DMS 273 (cell line): ENCODE measurements at regions not wholly inside any gene's neighbourhood (a gene's known extent, or its start where the extent isn't known, plus 50 kb on each side); places are given as distances from the start of the nearest gene placed in this dataset.
"Not testable (repeated sequence)": the region's sequence is repeated elsewhere in the genome, so short reads cannot be mapped to it uniquely, and the experiment has no call there.

Source experiments
- DNase-seq: peaks from one replicate; lab custom pipeline; 2025; ENCODE audit not compliant: unreplicated experiment; lab: John Stamatoyannopoulos, UW

DNA sequence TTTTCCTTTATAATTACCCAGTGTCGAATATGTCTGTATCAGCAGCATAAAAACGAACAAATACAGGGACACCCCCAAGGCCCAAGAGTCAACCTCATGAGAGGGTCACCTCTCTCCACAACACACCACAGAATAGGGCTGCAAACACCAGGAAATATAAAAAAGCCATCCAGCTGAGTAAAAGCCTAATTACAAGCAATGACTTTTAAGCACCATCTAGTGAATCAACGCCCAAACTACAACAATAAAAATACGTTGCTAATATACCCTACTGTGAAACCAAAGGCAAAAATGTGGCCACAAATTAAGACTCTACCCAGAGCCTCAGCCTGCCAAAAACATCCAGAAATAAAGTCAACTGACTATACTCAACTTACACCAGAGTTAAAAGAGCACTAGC lies 817.9 kb upstream of the NEGR1 start:
- no peak for DNase-seq

DNA sequence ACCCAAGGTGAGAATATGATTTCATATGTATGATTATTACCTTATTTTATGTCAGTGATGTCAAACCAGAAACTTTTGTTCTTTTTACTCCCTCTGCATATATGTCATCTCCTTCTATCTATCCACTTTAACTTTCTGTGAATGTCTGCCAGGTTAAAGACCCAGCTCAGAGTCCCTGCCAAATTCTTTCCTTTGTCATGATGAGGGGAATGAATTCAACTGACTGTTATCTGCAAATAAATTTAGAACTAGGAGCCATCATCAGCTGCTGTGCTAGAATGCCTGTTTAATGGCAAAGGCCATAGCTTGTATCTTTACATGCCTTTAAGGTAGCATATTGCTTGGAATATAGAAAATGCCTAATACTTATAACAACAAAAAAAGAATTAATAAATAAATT lies 815.6 kb upstream of the NEGR1 start:
- no peak for DNase-seq

DNA sequence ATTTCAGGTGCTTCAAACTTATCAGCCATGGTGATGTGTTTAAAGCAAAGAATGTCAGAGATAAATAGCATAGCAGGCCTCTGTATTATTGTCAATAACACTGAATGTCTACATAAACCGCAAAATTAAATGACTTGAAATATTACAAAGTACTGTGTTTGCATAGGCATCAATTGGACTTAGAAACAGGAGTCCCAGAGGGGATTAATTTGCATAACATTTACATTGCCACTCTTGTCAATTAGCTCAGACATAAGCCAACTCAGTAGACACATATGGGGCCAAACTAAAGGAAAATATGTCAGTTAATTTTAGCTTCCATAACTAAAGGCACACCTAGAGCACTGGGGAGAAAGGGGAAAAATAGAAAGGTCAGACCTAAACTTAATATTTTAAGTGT lies 814.5 kb upstream of the NEGR1 start:
- peak; percentile 6 for DNase-seq

DNA sequence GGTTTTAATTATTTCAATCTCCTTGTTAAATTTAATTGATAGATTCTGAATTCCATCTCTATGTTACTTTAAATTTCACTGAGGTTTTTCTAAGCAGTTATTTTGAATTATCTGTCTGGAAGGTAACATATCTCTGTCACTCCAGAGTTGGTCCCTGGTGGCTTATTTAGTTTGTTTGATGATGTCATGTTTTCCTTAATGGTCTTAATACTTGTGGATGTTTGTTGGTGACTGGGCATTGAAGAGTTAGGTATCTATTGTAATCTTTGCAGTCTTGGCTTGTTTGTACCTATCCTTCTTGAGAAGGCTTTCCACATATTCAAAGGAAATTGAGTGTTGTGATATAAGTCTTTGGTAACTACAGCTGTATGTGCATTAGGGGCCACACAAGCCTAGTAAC lies 810.0 kb upstream of the NEGR1 start:
- DNase-seq: no peak

DNA sequence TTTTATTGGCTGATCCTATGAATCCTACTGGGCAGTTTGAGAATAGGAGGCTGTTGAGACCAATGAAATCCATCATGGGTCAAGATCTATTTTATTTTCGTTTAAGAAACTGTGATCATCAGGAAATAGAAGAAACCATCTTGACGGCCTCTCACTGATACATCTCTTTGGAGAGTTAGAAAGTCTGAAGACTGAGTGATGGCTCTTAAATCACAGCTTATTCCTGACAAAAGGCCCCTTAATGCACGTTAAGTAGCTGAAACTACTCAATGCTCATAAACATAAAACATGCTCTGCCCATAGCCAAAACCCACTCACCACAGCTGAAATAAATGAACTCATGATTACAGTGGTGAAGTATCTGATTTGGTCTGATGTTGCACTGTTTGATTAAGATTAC lies 784.5 kb upstream of the NEGR1 start:
- no peak for DNase-seq

DNA sequence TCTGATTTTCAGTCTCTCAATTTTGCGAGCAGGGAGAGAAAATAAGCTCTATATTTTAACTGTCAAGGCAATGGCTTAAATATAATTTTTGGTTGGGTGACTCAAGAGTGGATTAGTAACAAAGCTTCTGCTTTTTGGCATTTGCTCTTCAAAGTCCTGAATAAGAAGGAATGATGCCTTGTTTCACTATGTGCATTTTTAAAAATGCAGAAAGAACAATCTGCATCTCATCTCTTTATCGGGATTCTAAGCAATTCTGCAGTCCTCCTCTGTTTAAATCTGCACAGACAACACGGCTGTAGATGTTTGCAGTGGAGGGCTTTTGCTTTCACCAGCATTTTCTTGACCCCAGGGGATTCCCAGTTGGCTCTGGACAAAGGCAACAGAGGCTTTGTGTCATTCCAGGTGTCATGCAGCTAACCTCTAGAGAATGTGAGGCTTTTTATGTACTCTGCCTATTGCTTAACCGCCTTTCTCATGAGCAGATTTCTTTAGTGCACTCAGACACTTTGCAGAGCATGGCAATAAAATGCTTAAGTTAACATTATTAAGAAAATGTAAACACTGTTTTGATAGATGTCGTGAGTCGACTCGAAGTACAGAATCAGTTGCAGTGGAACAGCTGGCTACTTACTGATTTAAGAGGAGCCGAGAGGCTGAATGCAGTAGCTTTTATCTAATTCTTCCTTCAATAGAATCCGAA lies 783.2 kb upstream of the NEGR1 start:
- DNase-seq: peak; percentile 11

DNA sequence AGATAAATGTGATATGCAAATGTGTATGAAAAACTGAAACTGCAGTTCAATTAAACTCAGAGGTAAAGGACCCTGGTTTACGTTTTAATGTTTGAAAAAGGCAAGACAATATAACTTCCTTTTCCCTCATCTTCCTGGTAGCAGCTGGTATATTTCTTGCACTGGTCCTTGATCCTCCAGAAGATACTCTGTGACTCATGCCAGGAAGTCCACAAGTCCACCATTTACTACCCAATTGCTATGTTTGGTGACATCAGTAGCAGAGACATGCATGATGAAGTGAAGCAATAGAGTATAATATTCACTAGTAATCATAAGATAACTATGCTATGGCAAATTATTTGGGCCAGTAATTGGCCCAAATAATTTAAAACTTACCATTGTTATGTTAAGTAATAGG lies 774.5 kb upstream of the NEGR1 start:
- no peak for DNase-seq

DNA sequence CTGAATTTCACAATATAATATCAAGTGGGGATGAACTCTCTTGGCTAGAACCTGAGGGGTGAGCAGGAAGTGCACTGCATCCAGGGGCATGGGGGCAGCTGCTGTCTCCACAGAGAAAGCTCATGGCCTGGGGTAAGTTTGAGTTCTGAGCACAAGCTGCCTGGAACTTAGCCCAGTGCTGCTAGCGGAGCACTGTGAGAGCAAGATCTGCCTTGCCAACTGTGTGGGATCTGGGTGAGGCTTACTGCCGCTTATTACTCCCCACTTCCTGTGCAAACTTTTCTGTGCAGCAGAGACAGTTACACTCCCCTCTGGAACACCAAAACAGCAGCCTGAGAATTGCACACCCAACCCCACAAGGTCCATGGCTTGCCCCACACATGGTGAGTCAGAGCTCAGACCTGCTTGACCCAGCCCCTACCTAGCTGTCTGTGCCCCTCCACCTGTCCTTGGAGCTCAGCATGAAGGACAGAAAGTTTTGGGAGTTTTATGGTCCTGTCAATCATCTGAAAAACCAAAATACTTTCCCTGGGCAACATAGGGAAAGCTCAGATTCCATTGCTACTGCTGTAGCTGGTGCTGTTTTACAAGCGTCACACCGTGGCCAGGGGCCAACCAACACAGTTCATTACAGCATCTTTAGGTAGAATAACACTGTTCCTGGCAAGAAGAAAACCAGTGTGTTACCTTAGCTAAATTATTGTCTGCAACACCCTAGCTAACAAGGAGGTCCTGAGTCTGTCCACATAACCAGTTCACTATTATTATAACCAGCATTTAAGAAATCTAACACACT lies 762.1 kb upstream of the NEGR1 start:
- no peak for DNase-seq

DNA sequence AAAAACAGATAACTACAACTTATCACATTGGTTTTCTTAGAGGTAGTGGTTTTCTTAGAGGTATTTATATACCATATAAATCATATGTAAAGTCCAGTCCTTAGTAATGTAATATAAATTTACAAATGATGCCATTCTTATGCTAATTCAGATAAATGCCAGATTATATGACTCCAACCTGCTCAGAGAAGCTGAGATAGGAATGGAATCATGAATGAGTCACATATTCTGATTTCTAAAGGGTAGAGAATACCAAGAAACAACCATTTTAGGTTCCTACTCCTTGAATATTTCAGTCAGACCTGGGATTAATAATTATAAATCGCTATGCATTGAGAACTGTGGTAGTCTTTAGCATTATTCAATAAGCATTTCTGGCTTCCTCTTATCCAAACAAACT lies 760.1 kb upstream of the NEGR1 start:
- no peak for DNase-seq

DNA sequence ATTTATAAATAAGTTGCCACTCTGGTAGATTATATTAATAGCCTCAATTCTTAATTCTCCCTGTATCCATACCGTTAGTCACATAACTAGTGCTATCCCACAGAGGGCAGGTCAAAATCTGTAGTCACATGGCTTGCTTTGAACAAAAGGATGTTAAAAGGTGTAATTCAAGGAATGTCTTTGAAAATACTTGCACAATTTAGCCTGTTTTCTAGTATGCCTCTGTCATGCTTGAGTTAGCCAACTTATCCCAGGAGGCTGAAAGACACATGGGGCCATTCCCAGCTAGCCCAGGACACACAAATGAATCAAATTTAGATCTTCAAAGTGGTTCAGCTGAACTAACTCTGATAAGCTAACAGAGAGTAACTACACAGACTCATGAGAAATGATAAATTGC lies 758.5 kb upstream of the NEGR1 start:
- no peak for DNase-seq

DNA sequence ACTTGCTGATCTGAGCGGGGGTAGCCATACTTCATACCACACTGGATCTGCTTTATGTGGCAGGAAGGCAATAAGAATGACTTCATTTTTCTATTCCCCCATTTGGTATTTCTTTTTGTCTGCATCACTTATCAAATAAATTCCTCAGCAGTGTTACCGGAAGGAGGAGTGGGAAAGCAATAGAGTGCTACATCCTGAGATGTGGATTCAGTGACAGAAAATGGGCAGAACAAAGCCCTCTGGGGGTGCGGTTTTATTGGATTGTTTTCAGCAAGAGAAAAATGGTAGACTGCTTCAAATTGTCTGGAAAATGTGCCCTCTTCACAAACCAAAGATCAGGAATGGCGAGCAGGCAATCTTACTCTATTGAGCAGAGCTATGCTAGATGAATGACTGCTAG lies 751.9 kb upstream of the NEGR1 start:
- DNase-seq: no peak

DNA sequence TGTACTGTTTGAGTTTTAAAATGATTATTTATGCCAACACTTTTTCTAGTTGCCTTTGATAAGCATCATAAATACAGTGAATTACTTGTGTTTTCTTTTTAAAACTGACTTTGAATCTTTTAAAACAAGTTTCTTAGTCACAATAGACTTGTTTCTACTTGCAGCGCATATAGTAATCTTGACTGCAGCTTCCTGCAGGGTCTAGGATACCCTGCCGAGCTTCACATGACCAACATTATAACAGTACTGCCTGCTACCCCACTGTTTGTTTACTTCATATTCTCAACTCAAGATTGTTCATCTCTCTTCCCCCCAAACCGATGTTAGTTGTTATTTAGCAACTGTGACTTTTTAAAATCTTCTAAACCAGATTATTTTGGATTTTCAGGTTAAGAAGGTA lies 751.3 kb upstream of the NEGR1 start:
- DNase-seq: no peak

DNA sequence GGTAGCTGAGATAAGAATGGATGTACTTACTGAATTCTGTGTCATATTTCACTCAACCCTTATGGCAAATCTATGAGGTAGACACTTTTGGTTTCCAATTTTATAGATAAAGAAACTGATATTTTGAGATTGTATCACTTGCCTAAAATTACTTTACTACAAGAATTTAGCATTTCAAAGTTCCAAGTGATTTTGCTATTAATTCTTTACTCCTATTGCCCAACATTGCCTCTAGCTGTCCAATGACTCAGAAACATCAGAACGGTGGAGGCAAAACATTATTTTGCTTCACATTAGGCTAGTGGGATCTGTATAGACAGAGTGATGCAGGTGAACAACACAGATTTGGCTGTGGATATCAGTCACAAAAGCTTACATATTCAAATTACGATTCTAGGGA lies 747.2 kb upstream of the NEGR1 start:
- no peak for DNase-seq

DNA sequence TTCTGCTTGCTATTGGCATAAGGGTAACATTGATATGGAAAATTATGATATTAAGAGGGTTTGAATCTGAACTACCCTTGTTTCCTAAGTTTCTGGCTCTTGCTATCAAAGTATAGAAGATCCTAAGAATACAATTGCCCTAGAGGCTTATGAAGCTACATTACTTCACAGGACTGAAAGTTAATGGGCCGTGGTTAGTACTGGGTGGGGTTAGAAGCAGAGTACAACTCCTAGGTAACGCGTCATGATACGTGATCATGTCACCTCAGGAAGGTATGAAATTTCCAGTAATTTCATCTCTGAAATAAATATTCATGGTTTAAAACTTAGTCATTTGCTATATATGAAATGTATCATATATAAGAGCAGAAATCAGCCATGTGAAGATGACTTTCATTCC lies 743.8 kb upstream of the NEGR1 start:
- DNase-seq: no peak

DNA sequence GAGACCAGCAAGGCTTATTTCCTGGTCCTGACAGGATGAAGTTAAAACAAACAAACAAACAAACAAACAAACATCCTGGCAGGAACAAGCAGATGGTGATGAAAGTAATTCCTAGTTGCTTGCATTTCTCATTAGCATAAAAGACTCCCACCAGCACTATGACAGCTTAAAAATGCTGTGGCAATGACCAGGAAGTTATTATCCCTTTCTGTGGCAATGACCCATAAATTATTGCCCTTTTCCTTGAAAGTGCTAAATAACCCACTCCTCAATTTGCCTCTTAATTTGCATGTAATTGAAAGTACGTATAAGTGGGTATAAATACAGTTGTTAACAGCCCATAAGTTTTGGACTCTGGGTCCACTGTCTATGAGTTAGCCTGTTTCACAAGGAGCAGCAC lies 727.6 kb upstream of the NEGR1 start:
- DNase-seq: no peak

DNA sequence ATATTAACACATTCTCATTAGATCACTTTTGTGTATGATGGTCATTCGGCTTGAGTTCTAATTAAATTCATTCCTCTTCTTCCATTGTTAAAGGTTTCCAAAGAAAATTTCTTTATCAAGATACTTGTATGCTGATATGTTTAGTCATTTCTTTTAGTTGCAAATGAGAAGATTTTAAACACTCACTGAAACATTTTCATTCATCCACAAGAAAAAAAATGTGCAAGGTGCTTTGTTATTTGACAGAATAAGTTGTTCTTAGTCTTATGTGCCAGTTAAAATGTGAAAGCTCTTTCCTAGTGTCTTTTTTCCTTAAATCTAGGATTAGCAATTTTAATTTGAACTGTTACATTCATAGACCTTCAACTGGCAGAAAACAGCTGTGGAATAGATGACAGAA lies 727.0 kb upstream of the NEGR1 start:
- no peak for DNase-seq

DNA sequence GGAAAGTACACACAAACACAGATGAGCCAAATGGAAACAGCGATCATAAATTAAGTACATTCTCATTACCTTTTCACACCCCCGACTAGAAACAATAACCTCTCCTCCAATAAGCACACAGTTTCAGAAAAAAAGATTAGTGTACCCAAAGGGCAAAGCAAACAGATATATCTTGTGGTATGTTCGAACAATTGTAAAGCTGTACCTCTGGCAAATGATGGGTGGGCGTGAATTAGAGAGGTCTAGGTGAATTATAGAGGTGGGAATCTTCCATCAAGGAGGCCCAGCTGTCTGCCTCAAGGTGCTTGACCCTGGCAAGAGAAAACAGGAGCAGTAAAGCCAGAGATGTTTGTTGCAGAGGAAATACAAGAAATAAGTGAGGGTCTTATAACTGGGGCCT lies 715.3 kb upstream of the NEGR1 start:
- DNase-seq: no peak

DNA sequence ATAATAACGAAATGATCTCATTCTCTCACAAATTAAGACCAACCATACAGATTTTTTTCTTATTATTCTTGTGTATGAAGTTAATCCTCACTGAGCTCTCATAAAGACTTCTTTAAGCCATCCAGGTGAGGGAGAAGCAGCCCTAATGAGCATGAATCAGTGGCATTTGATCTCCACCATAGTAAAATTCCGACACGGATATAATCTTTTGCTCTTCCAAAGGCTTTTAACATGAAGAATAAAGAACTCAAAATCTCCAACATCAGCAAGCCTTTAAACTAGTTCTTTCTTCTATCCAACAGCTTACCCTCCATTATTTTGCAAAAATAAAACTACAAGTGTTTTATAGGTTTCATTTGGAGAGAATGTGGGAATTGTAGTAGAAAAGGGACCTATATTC lies 714.7 kb upstream of the NEGR1 start:
- DNase-seq: no peak

DNA sequence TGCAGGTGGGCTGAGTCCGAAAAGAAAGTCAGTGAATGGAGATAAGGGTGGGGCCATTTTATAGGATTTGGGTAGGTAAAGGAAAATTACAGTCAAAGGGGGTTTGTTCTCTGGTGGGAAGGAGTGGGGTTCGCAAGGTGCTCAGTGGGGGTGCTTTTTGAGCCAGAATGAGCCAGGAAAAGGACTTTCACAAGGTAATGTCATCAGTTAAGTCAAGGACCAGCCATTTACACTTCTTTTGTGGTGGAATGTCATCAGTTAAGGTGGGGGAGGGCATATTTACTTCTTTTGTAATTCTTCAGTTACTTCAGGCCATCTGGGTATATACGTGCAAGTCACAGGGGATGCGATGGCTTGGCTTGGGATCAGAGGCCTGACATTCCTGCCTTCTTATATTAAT lies 705.5 kb upstream of the NEGR1 start:
- not testable (repeated sequence) for DNase-seq

DNA sequence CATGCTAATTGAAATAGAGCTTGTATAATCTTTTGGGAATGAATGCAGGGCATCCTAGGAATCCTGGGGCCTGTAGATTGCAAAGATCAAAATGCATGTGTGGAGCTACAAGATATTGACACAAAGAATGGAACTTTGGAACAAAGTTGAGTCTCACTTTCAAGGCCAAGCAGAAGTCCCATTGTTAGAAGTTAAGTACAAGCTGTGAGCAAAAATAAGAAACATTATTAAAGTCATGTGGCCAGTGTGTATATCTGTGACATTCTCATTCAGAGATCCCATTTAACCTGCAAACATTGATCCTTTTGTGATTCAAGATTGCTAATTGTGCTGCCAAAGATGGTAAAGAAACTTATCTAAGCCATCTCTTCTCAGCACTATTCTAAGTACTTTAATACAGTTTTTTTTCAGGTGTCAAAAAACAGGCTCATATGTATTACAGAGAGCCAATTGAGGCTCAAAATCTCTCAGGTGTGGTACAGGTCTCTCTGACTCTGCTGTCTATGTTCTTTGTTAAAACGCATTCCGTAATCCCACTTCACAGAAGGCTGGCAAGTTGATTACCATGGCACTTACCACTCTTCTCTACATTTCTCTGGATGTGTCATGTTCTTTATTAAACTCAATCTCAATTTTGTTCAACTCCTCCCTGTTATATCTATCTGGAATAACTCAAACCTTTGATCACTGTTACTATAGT lies 704.4 kb upstream of the NEGR1 start:
- no peak for DNase-seq

DNA sequence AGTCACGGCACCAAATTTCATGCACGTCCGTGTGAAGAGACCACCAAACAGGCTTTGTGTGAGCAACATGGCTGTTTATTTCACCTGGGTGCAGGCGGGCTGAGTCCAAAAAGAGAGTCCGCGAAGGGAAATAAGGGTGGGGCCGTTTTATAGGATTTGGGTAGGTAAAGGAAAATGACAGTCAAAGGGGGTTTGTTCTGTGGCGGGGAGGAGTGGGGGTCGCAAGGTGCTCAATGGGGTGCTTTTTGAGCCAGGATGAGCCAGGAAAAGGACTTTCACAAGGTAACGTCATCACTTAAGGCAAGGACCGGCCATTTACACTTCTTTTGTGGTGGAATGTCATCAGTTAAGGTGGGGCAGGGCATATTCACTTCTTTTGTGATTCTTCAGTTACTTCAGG lies 702.7 kb upstream of the NEGR1 start:
- DNase-seq: not testable (repeated sequence)

DNA sequence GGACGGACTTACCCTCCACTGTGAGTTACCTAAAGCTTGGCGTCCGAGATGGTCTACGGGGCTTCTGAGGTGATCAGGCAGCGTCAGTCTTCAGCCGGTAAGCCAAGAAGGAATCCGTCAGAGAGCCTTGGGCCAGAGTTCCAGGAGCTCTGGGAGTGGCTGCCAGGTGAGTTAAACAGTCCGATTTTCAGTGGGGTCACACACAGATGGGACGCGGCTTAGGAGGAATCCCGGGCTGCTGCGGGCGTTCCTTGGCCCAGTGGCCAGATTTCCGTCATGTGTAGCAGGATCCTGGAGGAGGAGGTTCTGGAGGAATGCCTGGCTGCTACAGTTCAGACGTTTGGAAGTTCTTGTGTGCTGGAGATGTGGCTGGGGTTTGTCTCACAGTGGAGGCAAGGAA lies 700.7 kb upstream of the NEGR1 start:
- not testable (repeated sequence) for DNase-seq
